ENCODE measurements at regions not wholly inside any gene's neighbourhood (a gene's known extent, or its start where the extent isn't known, plus 50 kb on each side); places are given as distances from the start of the nearest gene placed in this dataset.
A peak's percentile ranks its signal among the peaks of the same experiment; 100 is the strongest.

- no peaks in the 10 kb centered on the region for H3K36me3 ChIP-seq (ENCODE audit: insufficient read depth)
- peak overlapping the region; percentile 93 for H3K27ac ChIP-seq (ENCODE audit: low read depth)
- DNase-seq (ENCODE audit: extremely low spot score), result no peak
- H3K4me1 ChIP-seq (ENCODE audit: insufficient read depth), result no peaks in the 10 kb centered on the region
- H3K4me3 ChIP-seq (ENCODE audit: low read depth, low read length), result peak overlapping the region; percentile 71
- under 1% methylated on average over 38 of the region's 38 CpGs for WGBS
These were observed 96.5 kb upstream of the SERTAD2 start for GRCh38 chr2:64750001-64750816.

DNA sequence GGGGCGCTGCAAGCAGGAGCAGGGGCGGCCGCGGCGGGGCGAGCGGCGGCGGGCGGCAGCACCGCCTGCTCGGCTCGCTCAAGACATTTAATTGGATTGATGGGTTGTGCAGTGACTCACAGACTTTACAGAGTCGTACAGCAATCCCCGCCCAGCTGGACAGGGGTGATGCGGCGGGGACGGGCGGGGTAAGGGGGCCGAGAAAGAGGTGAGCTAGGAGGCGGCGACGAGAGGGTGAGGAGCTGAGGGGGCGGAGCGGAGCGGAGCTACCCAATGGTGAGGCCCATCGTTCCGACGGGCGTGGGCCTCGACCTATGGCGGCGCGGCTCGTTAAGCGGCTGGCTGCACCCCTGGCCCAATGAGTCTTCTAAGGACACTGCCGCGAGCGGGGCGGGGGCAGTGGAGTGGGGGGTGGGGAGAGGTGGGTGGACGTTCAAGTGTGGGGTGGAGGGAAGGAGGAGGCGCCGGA is 97.1 kb upstream of the SERTAD2 start:
- Histone ChIP-seq H3K4me3 (ENCODE audit: low read depth, low read length) (peak overlapping the region; percentile 71), H3K4me1 (ENCODE audit: insufficient read depth) (no peaks in the 10 kb centered on the region), H3K36me3 (ENCODE audit: insufficient read depth) (no peaks in the 10 kb centered on the region), H3K27ac (ENCODE audit: low read depth) (peak overlapping the region; percentile 93)
- under 1% methylated on average over 43 of the region's 43 CpGs for WGBS
- DNase-seq (ENCODE audit: extremely low spot score), result peak; percentile 96

GRCh38 chr2:64751286-64752260 is 97.9 kb upstream of the SERTAD2 start:
- DNase-seq (ENCODE audit: extremely low spot score), result peak; percentile 81
- H3K27ac ChIP-seq (ENCODE audit: low read depth), result peak overlapping the region; percentile 95
- H3K4me1 ChIP-seq (ENCODE audit: insufficient read depth), result no peaks in the 10 kb centered on the region
- peak overlapping the region; percentile 59 for H3K4me3 ChIP-seq (ENCODE audit: low read depth, low read length)
- under 1% methylated on average over 59 of the region's 59 CpGs for WGBS
- no peaks in the 10 kb centered on the region for H3K36me3 ChIP-seq (ENCODE audit: insufficient read depth)

DNA sequence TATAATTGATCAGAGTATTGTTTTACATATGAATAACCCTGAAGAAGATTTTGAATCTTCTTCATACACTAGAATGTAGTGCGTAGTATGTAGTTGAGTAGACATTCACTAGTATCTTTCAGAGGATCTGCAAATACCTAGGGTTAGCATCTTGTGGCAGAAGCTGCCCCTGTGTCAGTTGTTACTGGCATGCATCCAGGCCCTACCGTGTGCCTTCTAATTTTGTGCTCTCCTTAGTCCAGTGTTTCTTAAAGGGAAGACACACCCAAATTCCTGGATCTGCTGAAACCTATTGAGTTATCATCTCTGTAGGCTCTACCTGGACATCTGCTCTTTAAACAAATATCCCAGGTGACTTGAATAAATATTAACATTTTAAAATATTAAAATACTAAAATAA is 99.7 kb upstream of the SERTAD2 start:
- 51% methylated on average over 2 of the region's 2 CpGs for WGBS
- H3K27ac ChIP-seq (ENCODE audit: low read depth), result no peak overlapping the region

GRCh38 chr2:64754570-64754969 is 100.9 kb upstream of the SERTAD2 start:
- no peak for DNase-seq (ENCODE audit: extremely low spot score)
- Histone ChIP-seq H3K4me1 (ENCODE audit: insufficient read depth) (no peaks in the 10 kb centered on the region), H3K36me3 (ENCODE audit: insufficient read depth) (no peaks in the 10 kb centered on the region), H3K4me3 (ENCODE audit: low read depth, low read length) (no peak overlapping the region), H3K27ac (ENCODE audit: low read depth) (no peak overlapping the region)
- WGBS, result 75% methylated on average over 1 of the region's 1 CpG

More for the DNA sequence above, 99.7 kb upstream of the SERTAD2 start:
- no peaks in the 10 kb centered on the region for H3K36me3 ChIP-seq (ENCODE audit: insufficient read depth)
- H3K4me3 ChIP-seq (ENCODE audit: low read depth, low read length), result no peak overlapping the region
- no peak for DNase-seq (ENCODE audit: extremely low spot score)
- H3K4me1 ChIP-seq (ENCODE audit: insufficient read depth), result no peaks in the 10 kb centered on the region

DNA sequence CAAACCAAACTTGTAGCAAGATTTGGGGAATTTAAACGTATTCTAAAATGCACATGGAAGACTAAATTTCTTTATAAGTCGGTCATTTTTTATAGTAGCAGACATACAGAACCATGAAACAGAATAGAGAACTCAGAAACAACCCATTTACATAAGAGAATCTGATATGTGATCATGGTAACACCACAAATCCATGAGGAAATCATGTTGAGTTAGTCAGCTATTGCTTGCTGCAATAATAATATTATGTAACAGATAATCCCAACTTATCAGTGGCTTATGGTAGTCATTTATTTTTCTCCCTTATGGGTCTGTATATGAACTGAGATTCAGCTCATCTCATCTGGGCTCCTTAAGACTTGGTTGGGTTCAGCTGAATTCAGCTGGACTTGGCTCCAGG is 103.4 kb upstream of the SERTAD2 start:
- DNase-seq (ENCODE audit: extremely low spot score), result no peak
- WGBS, result 79% methylated on average over 2 of the region's 2 CpGs
- H3K4me3 ChIP-seq (ENCODE audit: low read depth, low read length), result no peak overlapping the region
- H3K36me3 ChIP-seq (ENCODE audit: insufficient read depth), result no peaks in the 10 kb centered on the region
- no peak overlapping the region for H3K27ac ChIP-seq (ENCODE audit: low read depth)
- H3K4me1 ChIP-seq (ENCODE audit: insufficient read depth), result no peaks in the 10 kb centered on the region

DNA sequence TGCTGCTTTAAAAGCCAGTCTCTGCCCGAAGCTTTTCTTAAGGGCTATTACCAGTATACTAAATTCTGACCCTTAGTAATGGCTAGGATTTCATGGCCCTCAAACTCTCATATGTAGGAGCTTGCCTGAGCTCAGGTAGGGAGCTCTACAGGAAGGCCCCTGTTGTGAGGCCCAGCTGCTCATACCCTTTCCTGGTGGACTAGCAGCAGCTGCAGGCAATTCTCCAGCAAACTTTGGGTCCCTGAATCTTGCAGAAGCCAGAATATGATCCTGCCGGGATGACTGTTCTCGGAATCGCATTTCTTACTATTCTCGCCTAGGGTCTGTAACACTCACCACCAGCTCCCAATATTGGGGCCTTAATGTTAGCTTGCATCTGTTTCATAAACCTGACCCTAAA is 106.4 kb upstream of the SERTAD2 start:
- Histone ChIP-seq H3K27ac (ENCODE audit: low read depth) (no peak overlapping the region), H3K4me3 (ENCODE audit: low read depth, low read length) (no peak overlapping the region), H3K36me3 (ENCODE audit: insufficient read depth) (no peaks in the 10 kb centered on the region), H3K4me1 (ENCODE audit: insufficient read depth) (no peaks in the 10 kb centered on the region)
- DNase-seq (ENCODE audit: extremely low spot score), result no peak
- WGBS, result 95% methylated on average over 5 of the region's 5 CpGs

- Histone ChIP-seq H3K4me3 (ENCODE audit: low read depth, low read length) (no peak overlapping the region), H3K27ac (ENCODE audit: low read depth) (no peak overlapping the region), H3K36me3 (ENCODE audit: insufficient read depth) (no peaks in the 10 kb centered on the region), H3K4me1 (ENCODE audit: insufficient read depth) (no peaks in the 10 kb centered on the region)
- WGBS, result 69% methylated on average over 4 of the region's 4 CpGs
- no peak for DNase-seq (ENCODE audit: extremely low spot score)
These were observed 108.7 kb upstream of the SERTAD2 start for GRCh38 chr2:64762301-64762997.

DNA sequence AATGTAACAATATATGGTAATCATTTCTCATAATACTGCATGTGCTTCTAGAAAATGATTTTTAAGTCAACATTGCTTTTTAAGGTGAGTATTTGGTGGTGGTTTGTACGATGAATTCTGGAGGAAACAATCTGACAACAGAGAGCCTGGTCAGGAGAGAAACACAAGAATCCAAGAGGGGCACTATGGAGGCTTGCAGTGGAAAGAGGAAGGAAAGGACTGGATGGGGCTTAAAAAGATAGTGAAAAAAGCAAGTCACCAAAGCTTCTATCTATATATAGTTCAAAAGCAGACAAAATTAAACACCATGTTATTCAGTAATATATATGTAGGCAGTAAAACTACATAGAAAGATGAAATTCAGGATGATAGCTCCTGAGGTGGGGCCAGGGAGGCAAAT is 109.4 kb upstream of the SERTAD2 start:
- Histone ChIP-seq H3K36me3 (ENCODE audit: insufficient read depth) (no peaks in the 10 kb centered on the region), H3K4me1 (ENCODE audit: insufficient read depth) (no peaks in the 10 kb centered on the region), H3K4me3 (ENCODE audit: low read depth, low read length) (no peak overlapping the region), H3K27ac (ENCODE audit: low read depth) (no peak overlapping the region)
- no peak for DNase-seq (ENCODE audit: extremely low spot score)
- 56% methylated on average over 1 of the region's 1 CpG for WGBS

DNA sequence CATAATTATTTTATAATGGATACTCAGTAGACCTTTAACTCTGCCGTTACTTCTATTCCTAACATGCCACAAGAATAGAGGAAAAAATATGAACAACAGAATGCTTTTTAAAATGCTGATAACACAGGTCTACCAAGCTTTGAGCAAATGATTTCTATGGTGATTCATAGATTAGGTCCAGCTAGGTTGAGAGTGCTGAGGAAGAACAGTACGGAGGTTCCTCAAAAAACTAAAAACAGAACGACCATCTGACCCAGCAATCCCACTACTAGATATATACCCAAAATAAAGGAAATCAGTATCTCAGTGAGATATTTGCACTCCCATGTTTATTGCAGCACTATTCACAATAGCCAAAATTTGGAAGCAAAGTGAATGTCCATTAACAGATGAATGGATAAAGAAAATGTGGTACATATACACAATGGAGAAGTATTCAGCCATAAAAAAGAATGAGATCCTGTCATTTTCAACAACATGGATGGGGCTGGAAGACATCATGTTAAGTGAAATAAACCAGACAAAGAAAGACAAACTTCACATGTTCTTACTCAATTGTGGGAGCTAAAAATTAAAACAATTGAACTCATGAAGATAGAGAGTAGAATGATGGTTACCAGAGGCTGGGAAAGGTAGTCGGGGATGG is 111.6 kb upstream of the SERTAD2 start:
- no peaks in the 10 kb centered on the region for H3K4me1 ChIP-seq (ENCODE audit: insufficient read depth)
- H3K4me3 ChIP-seq (ENCODE audit: low read depth, low read length), result no peak overlapping the region
- no peak for DNase-seq (ENCODE audit: extremely low spot score)
- H3K36me3 ChIP-seq (ENCODE audit: insufficient read depth), result no peaks in the 10 kb centered on the region
- no peak overlapping the region for H3K27ac ChIP-seq (ENCODE audit: low read depth)
- WGBS, result 78% methylated on average over 4 of the region's 4 CpGs

GRCh38 chr2:64766841-64767669 is 113.3 kb upstream of the SERTAD2 start:
- no peaks in the 10 kb centered on the region for H3K4me1 ChIP-seq (ENCODE audit: insufficient read depth)
- no peaks in the 10 kb centered on the region for H3K36me3 ChIP-seq (ENCODE audit: insufficient read depth)
- H3K27ac ChIP-seq (ENCODE audit: low read depth), result peak overlapping the region; percentile 98
- H3K4me3 ChIP-seq (ENCODE audit: low read depth, low read length), result peak overlapping the region; percentile 60
- DNase-seq (ENCODE audit: extremely low spot score), result peak; percentile 45
- under 1% methylated on average over 13 of the region's 13 CpGs for WGBS

GRCh38 chr2:64767670-64768468 is 114.2 kb upstream of the SERTAD2 start:
- peak overlapping the region; percentile 60 for H3K4me3 ChIP-seq (ENCODE audit: low read depth, low read length)
- H3K36me3 ChIP-seq (ENCODE audit: insufficient read depth), result no peaks in the 10 kb centered on the region
- H3K27ac ChIP-seq (ENCODE audit: low read depth), result peak overlapping the region; percentile 98
- H3K4me1 ChIP-seq (ENCODE audit: insufficient read depth), result no peaks in the 10 kb centered on the region
- peak; percentile 75 for DNase-seq (ENCODE audit: extremely low spot score)
- under 1% methylated on average over 66 of the region's 66 CpGs for WGBS
